Suprapubic skin (tissue), 4 donors: ENCODE measurements at regions not wholly inside any gene's neighbourhood (a gene's known extent, or its start where the extent isn't known, plus 50 kb on each side); places are given as distances from the start of the nearest gene placed in this dataset.

ENCODE experiments used
- DNase-seq, 2 donors: peaks; one replicate each; pipeline ENCODE4 v3.0.0-alpha.2; 2019; ENCODE audit warnings: low spot score in 2 of 2
- H3K27ac ChIP-seq: fragments of 200-600 bp; sonication (generic); one replicate; pipeline ENCODE4 v1.5.1; 2019
- H3K27me3 ChIP-seq: fragments of 200-600 bp; sonication (generic); one replicate; pipeline ENCODE4 v1.5.1; 2019
- H3K36me3 ChIP-seq: fragments of 200-600 bp; sonication (generic); one replicate; pipeline ENCODE4 v1.5.1; 2019
- H3K4me1 ChIP-seq: fragments of 200-600 bp; sonication (generic); one replicate; pipeline ENCODE4 v1.5.1; 2019
- H3K4me3 ChIP-seq: fragments of 200-600 bp; sonication (generic); one replicate; pipeline ENCODE4 v1.5.1; 2019; ENCODE audit warnings: mild to moderate bottlenecking
- H3K9me3 ChIP-seq: fragments of 200-600 bp; sonication (generic); one replicate; pipeline ENCODE4 v1.5.1; 2019
- EP300 ChIP-seq: sonication (generic); formaldehyde crosslinking; IDR thresholded peaks from one replicate; pipeline ENCODE4 v1.6.1; 2017; ENCODE audit warnings: antibody characterized with exemption
- POLR2A ChIP-seq, 2 donors: fragments of 450-650 bp; IDR thresholded peaks; one replicate each; pipeline ENCODE4 v1.6.1; 2017; ENCODE audit warnings: antibody characterized with exemption in 2 of 2, mild to moderate bottlenecking in 2 of 2, moderate library complexity in 2 of 2
- POLR2AphosphoS5 ChIP-seq, 3 donors: sonication (generic); formaldehyde crosslinking; IDR thresholded peaks; one replicate each; pipeline ENCODE4 v1.6.1; 2017; ENCODE audit warnings: antibody characterized with exemption in 3 of 3
- WGBS: methylation state at CpG from one replicate; pipeline ENCODE4 v1.1.5; 2018; 5-methylcytosine and 5-hydroxymethylcytosine counted together
- TF ChIP-seq, protein P1 (sequence below), 2 donors: fragments of 200-600 bp in 1 of 2; fragments of 450-650 bp in 1 of 2; sonication (generic) in 1 of 2; IDR thresholded peaks; one replicate each; pipeline ENCODE4 v1.5.1; 2016 to 2019; ENCODE audit warnings: antibody characterized with exemption in 2 of 2, mild to moderate bottlenecking in 1 of 2, moderate library complexity in 1 of 2

DNA sequence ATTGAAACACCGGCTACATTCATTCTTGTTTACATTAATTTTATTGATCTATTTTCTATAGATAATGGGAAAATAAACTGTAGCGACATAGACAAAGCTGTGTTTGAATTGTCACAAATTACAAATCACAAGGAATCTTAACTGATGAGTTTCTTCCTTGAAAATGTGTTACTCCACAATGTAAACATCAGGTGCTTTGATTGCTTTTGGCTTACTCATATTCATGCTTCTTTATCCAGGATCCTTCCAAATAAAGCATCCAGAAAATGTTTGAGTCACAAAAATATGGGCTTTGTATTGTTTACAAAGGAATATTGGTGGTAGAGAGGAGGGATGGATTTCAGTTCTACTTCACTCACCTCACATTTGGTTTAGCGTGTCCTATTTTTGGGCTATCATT lies 64.0 kb downstream of the BMP2 start:
- Histone ChIP-seq H3K27me3 (no peaks in the 10 kb centered on the region), H3K27ac (no peak overlapping the region), H3K9me3 (no peaks in the 10 kb centered on the region), H3K36me3 (no peaks in the 10 kb centered on the region), H3K4me1 (peaks cover 6% of the 10 kb centered on the region), H3K4me3 (no peak overlapping the region)
- DNase-seq: no peak
- TF ChIP-seq, protein P1, sequence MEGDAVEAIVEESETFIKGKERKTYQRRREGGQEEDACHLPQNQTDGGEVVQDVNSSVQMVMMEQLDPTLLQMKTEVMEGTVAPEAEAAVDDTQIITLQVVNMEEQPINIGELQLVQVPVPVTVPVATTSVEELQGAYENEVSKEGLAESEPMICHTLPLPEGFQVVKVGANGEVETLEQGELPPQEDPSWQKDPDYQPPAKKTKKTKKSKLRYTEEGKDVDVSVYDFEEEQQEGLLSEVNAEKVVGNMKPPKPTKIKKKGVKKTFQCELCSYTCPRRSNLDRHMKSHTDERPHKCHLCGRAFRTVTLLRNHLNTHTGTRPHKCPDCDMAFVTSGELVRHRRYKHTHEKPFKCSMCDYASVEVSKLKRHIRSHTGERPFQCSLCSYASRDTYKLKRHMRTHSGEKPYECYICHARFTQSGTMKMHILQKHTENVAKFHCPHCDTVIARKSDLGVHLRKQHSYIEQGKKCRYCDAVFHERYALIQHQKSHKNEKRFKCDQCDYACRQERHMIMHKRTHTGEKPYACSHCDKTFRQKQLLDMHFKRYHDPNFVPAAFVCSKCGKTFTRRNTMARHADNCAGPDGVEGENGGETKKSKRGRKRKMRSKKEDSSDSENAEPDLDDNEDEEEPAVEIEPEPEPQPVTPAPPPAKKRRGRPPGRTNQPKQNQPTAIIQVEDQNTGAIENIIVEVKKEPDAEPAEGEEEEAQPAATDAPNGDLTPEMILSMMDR (IDR thresholded peaks at IDR 0.05): no peak
- TF ChIP-seq EP300 (no peak), POLR2AphosphoS5 (IDR thresholded peaks at IDR 0.05) (no peak), POLR2A (IDR thresholded peaks at IDR 0.05) (no peak)
- WGBS: 93% methylated on average over 3 of the region's 3 CpGs

DNA sequence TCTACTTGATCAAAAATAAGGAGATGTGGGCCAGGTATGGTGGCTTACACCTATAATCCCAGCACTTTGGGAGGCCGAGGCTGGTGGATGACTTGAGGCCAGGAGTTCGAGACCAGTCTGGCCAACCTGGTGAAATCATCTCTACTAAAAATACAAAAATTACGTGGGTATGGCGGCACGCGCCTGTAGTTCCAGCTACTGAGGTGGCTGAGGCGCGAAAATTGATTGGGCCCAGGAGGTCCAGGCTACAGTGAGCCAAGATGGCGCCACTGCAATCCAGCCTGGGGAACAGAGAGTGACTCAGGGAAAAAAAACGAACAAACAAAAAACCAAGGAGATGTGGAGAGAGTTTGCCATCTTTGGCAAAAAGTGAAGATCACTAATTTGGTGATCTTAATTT lies 65.3 kb downstream of the BMP2 start:
- Histone ChIP-seq H3K9me3 (no peaks in the 10 kb centered on the region), H3K27ac (no peak overlapping the region), H3K36me3 (no peaks in the 10 kb centered on the region), H3K4me1 (peaks cover 6% of the 10 kb centered on the region), H3K27me3 (no peaks in the 10 kb centered on the region), H3K4me3 (no peak overlapping the region)
- 95% methylated on average over 10 of the region's 10 CpGs for WGBS
- TF ChIP-seq EP300 (no peak), POLR2AphosphoS5 (IDR thresholded peaks at IDR 0.05) (no peak), POLR2A (IDR thresholded peaks at IDR 0.05) (no peak)
- TF ChIP-seq, protein P1 (IDR thresholded peaks at IDR 0.05): no peak
- no peak for DNase-seq

DNA sequence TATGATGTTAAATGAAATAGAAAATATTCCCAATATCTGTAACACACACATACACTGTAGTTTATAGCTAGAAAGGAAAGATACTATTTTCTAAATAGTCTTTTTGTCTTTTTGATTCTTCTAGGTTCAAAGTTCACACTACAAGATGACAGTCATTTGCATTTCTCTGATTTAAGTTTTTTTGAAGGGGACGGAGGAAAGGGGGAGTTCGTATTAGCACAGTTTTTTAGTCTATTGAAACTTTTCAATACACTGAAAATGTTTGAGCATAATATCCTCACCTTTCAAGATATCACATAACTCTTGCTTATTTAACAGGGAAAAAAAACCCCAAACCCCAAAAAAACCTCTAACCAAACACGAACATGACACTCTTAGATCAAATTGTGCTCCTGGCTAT lies 68.1 kb downstream of the BMP2 start:
- H3K9me3 ChIP-seq: no peaks in the 10 kb centered on the region
- TF ChIP-seq, protein P1 (IDR thresholded peaks at IDR 0.05): no peak
- no peak for TF ChIP-seq EP300
- TF ChIP-seq POLR2AphosphoS5 (IDR thresholded peaks at IDR 0.05): no peak
- TF ChIP-seq POLR2A (IDR thresholded peaks at IDR 0.05): no peak
- H3K27me3 ChIP-seq: no peaks in the 10 kb centered on the region
- WGBS: 89% methylated on average over 3 of the region's 3 CpGs
- no peaks in the 10 kb centered on the region for H3K36me3 ChIP-seq
- no peak overlapping the region for H3K27ac ChIP-seq
- no peaks in the 10 kb centered on the region for H3K4me1 ChIP-seq
- no peak overlapping the region for H3K4me3 ChIP-seq
- DNase-seq: no peak

DNA sequence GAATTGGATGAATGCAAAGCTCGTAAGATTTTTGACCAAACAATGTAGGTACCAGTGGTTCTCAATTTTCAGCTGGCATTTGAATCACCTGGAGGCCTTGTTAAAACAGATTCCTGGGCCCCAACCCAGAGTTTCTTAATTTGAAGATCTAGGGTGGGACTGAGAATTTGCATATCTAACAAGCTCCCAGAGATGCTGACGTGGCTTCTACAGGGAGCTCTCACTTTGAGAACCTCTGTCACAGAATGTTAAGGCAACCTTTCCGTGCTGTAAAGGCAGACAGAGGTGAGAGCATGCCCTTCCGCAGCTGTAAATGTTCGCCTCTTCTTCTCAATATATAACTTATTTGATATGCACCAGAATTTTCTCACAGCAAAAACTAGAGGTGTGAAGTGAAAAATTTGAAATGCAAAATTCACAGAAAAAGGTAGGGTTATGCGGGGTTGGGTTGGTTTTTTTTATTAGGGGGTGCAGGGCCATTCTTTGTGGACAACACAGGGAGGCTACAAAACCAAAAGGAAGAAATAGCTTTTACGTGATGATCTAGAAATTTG lies 69.4 kb downstream of the BMP2 start:
- no peak overlapping the region for H3K4me3 ChIP-seq
- WGBS: 96% methylated on average over 7 of the region's 7 CpGs
- H3K4me1 ChIP-seq: no peaks in the 10 kb centered on the region
- DNase-seq: no peak
- H3K27me3 ChIP-seq: peaks cover 8% of the 10 kb centered on the region
- H3K36me3 ChIP-seq: no peaks in the 10 kb centered on the region
- TF ChIP-seq POLR2A (IDR thresholded peaks at IDR 0.05): no peak
- TF ChIP-seq, protein P1 (IDR thresholded peaks at IDR 0.05): no peak
- no peak for TF ChIP-seq POLR2AphosphoS5 (IDR thresholded peaks at IDR 0.05)
- no peak for TF ChIP-seq EP300
- H3K27ac ChIP-seq: no peak overlapping the region
- no peaks in the 10 kb centered on the region for H3K9me3 ChIP-seq

DNA sequence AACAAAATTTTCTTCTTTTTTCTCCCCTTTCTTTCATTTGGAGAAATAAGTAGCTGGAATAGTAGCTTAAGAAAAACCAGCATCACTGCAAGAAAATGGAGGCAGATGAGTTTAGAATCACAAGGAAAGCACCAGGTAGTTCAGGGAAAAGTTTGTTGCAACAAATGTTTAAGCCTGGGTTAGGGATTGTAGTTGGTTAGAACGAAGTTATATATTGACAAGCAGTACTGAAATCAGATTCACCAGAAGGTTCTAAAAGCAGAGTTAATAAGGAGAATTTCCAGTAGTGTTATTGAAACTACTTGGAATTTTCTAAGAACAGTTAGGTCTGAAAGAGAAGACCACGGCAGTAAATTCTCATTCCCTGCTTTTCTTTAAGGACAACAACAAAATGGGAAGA lies 70.2 kb downstream of the BMP2 start:
- TF ChIP-seq POLR2A (IDR thresholded peaks at IDR 0.05): no peak
- TF ChIP-seq POLR2AphosphoS5 (IDR thresholded peaks at IDR 0.05): no peak
- TF ChIP-seq EP300: no peak
- TF ChIP-seq, protein P1 (IDR thresholded peaks at IDR 0.05): no peak
- H3K27ac ChIP-seq: no peak overlapping the region
- no peaks in the 10 kb centered on the region for H3K36me3 ChIP-seq
- H3K4me3 ChIP-seq: no peak overlapping the region
- 79% methylated on average over 2 of the region's 2 CpGs for WGBS
- no peak for DNase-seq
- H3K4me1 ChIP-seq: no peaks in the 10 kb centered on the region
- H3K9me3 ChIP-seq: no peaks in the 10 kb centered on the region
- H3K27me3 ChIP-seq: peaks cover 8% of the 10 kb centered on the region
